GM04504 (cell line): ENCODE measurements at regions not wholly inside any gene's neighbourhood (a gene's known extent, or its start where the extent isn't known, plus 50 kb on each side); places are given as distances from the start of the nearest gene placed in this dataset.

Experiments
- DNase-seq: peaks from one replicate; pipeline ENCODE4 v3.0.0-alpha.2; 2012; ENCODE audit warnings: low read depth

DNA sequence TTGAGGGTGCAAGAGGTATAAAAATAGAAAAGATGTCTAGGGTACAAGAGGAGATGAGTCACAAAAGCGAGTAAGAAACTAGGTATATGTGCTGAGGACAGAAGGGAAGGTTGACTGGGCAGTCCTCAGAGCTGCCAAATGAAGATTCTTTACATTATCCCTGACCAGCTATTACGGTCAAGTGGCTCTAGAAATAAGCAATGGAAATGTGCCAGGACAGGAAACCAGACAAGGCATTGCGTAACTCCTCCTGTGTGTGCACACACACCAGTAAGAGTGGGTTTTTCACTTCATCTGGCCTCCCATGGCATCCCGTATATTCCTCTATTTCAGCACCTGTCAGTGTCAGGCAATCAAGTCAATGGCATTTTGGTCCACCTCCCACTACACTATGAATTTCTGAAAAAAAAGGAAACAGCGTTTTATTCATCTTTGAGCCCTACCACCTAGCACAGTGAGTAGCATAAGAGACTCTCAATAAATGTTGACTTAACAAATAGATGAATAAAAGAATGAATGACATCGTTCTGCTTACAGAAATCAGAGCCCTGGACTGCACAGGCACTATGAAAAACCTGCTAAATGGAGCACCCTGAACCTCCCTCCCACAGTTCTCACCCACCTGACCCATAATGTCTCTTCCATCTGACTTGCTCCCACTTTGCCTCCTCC lies 62.6 kb upstream of the KLF3 start:
- no peak for DNase-seq

DNA sequence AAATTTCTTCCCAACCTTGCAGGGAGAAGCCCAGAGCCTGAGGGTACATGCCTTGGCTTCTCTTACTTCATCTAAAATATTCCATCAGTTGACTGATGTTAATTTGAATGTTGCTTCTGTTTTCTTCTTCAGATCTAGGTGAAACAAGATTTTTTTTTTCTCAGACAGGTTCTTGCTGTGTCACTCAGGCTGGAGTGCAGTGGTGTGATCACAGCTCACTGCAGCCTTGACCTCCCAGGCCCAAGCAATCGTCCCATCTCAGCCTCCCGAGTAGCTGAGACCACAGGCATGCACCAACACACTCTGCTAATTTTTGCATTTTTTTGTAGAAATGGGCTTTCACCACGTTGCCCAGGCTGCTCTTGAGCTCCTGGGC lies 62.1 kb upstream of the KLF3 start:
- DNase-seq = no peak

DNA sequence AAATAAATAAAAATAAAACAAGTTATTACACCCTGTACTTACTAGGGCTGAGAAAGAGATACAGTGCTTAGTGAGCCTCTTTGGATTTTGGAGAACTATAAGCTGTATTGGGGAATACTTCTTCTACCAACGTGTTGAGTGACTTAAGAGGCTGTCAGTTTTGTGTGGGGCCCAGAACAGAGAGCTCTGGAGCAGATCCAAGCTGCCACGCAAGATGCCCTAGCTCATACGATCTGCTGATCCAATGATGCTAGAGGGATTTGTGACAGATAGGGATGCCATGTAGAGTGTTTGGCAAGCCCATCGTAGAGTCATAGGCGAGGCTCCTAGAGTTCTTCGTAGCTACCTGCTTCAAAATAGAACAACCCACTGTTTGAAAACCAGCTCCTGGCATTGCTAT lies 60.3 kb upstream of the KLF3 start:
- DNase-seq = no peak

DNA sequence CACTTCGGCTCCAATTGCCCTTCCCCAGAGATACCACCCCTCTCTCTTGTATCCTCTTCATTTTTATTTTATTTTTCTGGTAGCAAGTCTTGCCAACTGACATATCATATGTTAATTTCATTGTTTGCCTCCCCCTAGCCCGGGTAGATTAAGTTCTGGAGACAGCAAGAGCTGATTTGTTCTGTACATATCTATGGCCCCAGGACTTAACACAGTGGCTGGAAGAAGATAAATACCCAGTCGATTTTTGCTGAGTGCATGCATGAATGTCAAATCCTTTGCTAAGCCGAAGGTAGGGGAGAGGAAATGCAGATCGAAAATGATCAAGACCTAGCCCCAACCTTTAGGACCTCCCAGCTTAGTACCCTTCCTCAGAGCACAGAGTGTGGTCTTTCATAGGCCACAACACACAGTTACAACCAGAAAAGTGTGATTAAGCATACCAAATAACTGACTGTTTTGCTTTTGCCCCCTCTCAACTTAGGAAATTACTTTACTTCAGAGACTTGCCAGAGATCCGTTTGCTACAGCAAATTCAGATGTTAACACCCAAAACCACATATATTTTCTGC lies 58.7 kb upstream of the KLF3 start:
- DNase-seq = no peak

DNA sequence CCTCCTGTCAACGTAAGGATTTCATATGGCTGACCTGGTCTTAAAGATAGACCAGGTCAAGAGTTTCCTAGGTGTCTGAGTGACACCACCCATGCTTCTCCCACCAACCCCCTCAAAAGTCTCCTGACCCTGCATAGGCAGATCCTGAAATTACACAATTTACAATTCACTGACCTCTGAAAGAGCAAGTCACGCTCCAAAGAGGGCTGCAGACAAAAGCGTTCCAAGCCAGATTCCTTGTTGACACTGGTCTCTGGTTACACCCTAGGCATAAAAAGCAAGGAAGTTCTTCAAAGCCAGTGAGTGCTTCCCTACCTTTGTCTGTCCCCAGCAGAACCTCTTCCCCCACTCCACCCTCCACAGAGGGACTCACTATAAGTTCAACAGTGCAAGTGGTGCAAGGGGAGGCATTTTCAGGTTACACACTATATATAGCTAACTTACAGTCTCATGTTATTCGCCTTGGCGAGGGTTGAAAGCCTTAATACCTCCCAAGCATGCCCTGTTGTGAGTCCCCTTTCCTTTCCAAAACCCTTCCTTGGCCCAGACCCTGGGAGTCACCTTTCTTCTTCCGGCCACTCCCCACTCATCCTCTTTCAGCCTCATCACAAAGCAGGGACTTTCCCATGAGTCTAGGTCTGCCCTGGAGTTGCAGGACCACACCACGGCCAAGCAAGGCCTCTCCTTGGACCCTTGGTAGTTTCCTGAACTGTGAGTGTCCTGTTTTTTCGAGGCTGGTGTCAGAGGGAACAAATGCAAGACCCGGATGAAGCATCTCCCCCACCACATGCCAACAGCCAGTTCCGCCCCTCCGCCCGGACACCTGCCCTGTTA lies 58.0 kb upstream of the KLF3 start:
- DNase-seq = no peak

DNA sequence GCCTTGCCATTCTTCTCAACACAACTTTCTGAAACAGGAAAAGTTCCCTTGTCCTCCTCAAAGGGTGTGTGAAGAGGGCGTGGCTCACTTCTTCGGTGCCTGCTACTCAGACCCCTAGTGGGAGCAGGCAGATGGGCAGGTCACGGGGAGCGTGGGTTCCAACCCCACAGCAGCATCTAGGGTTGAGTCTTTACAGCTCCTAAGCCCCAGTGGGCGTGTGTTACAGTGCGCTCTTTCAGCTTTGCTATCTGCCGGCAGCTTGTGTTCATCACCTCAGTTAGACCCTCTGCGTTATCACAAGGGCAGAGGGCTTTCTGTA lies 57.5 kb upstream of the KLF3 start:
- DNase-seq = no peak

DNA sequence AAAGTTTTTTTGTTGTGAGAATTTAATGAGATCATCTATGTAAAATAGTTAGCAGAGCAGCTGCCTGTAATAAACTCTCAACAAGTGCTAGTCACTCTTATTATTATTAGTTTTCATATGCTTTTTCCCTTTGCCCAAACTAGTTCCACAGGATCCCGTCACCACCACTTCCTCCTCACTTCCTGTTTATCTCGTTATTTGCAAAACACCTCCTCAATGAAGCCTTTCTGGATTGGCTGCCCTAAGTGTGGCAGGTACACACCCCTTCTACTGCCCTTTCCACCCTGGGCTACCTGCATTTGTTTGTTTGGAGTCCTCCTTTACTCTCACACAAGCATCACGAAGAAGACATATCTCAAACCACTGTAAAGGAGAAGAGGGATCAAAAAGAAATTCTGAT lies 54.4 kb upstream of the KLF3 start:
- no peak for DNase-seq

DNA sequence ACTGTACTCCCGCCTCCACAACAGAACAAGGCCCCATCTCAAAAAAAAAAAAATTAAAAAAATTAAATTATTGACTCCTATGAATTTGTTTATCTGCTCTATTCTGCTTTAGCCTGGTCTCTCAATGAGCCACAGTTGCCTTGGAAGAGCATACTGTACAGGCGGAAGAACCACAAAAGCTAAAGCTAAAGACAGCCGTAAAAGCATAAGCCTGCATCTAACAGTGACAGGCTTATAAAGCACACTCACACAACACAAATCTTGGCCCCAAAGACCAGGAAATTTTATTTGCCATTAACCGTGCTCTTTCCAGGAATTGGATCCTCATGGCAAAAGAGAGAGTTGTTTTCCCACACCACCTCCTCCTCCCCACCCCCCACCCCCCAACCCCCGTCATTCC lies 53.5 kb upstream of the KLF3 start:
- DNase-seq = no peak

DNA sequence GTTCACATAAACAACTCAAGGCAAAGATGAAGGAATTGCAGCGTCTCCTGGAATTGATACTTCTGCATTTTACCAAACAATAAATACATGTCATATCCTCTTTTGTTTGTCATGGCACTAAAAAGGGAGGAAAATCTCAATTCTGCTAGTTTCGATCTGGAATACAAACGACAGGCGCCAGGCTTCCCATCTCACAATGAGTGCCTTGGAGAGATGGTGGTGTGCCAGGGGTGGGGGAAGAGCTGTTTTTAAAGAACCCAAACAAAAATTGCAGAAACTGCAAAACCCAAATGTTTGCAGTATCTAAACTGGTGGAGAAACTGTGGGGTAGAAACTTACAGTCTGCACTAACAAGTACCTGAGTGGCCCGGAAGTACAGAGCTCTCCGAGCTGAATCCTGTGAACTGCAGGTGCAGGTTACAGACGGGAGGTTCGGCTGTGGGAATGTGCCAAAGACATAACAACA lies 53.0 kb upstream of the KLF3 start:
- no peak for DNase-seq

DNA sequence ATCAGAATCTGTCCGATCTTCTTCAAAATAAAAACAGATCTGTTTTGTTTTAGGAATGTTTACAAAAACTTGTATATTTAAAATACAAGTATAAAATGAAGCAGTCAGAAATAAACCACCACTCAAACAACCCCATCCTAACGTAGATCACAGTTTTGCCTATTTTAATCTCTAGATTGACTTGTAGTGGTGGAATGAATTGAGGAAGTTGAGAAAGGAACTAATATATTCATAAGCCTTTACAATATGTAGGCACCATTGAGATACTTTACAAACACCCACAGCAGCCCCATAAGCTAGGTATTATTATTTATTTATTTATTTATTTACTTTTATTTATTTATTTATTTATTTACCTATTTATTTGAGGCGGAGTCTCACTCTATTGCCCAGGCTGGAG lies 52.3 kb upstream of the KLF3 start:
- DNase-seq = no peak

DNA sequence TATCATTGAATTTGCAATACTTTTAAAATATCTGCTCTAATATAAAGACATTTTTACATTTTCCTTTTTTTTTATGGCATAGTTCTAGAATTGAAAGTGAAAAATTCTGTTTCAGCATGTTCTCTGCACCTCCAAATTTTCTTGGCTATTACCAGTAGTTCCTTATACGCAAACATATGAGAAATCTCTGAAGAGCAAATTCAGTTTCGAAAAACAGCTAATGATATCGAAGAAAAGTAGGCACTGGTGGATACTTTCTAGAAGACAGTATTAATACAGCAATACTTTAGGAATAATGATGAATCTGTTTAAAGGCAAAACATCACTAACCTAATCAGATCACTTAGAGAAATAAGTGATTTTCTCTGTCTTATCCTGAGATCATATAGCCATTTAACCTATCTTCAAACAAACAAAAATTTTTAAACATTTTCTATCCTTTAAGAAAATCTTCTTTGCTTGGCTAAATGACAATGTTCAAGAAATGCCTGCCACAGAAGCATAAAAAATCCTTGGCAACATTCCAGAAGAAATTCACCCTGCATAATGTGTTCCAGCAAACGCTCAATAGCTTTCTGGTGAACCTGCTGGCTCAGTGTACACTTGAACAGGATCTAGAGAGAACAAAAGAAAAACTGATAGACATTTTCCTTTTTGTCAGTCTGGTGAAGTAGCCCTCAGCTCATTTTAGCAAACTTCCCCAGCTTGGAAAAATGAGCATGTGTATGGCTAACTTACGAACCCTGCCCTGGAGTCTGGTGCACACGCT lies 51.2 kb upstream of the KLF3 start:
- no peak for DNase-seq
